NAMALWA (cell line): ENCODE measurements at regions not wholly inside any gene's neighbourhood (a gene's known extent, or its start where the extent isn't known, plus 50 kb on each side); places are given as distances from the start of the nearest gene placed in this dataset.
"Not testable (repeated sequence)": the region's sequence is repeated elsewhere in the genome, so short reads cannot be mapped to it uniquely, and the experiment has no call there.

Source experiments
- DNase-seq: peaks from one replicate; pipeline ENCODE4 v3.0.0-alpha.2; 2015; ENCODE audit warnings: low spot score

- DNase-seq = no peak
Measured at GRCh38 chr18:47409519-47409918, 158.1 kb upstream of the SKOR2 start.

- DNase-seq = no peak
Measured at GRCh38 chr18:47407736-47408135, 156.3 kb upstream of the SKOR2 start.

DNA sequence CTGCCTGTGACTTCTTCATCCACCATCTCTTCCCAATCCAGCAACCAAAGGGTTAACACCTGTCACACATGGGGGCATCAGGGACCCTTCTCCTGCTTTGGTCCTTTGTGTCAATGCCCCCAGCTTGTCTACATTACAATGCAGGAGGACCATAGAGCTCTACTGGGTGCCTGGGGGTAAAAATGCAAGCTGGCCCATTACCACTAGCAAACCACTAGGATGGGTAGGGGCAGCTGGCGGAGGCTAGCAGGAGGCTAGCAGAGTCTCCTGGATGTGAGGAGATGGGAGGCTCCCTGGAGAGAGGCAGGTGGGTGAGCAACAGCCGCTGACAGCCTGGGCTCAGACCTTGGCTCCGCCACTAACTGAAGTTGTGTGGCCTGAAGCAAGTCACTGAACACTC lies 153.4 kb upstream of the SKOR2 start:
- no peak for DNase-seq

- DNase-seq = no peak
Measured at GRCh38 chr18:47403949-47404348, 152.5 kb upstream of the SKOR2 start.

GRCh38 chr18:47403317-47403716 lies 151.9 kb upstream of the SKOR2 start:
- no peak for DNase-seq

DNA sequence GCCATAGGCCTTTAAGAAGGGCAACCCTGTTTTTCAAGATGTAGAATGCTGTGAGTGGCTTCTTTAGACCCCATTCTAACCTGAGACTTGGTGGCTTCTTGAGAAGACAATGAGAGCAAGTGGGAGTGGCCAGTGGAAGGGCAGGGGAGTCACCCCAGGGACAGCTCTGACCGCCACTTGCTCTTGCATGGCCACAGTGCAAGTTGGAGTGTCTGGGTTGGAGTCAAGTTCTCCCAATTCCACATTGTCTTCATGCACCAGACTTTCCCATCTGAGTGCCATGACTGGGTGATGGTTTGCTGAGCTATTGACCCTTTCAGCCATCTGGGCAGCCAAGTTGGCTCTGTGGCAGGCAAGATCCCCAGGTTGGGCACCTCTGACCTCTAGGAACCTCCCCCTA lies 148.0 kb upstream of the SKOR2 start:
- DNase-seq = no peak

GRCh38 chr18:47397671-47398319 lies 146.3 kb upstream of the SKOR2 start:
- DNase-seq = peak; percentile 67

GRCh38 chr18:47391665-47392064 lies 140.2 kb upstream of the SKOR2 start:
- DNase-seq = no peak

DNA sequence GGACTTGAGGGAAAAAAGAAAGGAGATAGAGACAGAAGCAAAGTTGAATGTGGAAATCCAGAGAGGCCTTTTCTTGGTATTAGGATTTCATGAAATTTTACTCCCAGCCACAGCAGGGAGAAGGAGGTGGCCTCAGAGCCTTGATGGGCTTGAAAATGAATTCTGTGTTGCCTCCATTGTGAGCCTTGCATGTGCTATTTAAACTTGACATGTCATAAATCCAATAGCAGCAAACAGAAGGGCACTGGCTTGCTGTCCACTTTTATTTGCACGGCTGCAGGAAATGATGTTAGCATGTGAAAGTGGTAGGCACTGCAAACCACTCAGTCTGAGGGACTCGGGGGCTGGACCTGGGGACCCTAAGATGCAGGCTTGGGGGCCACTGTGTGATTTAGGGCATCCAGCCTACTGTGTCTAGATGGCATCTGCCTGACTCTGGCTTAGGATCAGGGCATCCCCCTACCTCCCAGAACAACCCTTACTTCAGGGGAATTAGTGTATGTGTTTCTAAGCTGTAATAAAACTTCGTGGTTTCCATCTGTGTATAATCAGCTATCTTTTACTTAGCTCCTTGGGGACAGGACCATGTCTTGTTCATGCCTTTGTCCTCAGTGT lies 139.1 kb upstream of the SKOR2 start:
- DNase-seq = no peak

DNA sequence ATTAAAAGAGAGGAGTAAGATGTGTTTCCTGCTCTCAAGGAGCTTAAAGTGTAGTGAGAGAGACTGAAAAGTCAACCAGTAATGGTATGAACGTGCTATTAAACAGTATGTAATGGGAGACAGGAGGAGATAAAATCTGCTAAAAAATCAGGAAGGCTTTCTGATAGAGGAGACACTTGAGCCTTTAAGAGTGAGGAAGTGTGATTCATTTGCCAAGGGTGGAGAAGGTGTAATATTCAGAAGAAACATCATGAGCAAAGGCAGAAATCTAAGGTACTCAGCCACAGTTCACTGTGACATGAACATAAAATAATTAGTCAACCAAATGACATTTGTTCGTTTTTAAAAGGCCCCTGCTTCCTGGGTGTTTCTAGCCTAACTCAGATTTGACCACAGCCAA lies 137.8 kb upstream of the SKOR2 start:
- DNase-seq = no peak

DNA sequence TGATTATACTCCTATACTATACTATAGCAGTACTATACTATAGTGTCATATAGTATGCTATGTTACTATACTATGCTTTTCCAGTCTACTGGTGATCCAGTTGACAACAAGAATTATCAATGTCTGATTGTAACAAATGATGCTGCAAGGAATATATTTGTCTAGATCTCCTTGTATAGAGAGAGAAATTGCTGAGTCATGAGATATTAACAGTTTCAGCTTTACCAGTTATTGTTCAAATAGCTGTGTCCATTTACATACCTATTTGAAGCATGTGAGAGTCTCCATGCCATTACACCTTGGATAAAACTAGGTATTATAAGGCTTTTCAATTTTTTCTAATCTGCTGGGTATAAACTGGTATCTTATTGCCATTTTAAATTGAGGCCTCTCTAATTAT lies 136.4 kb upstream of the SKOR2 start:
- no peak for DNase-seq

DNA sequence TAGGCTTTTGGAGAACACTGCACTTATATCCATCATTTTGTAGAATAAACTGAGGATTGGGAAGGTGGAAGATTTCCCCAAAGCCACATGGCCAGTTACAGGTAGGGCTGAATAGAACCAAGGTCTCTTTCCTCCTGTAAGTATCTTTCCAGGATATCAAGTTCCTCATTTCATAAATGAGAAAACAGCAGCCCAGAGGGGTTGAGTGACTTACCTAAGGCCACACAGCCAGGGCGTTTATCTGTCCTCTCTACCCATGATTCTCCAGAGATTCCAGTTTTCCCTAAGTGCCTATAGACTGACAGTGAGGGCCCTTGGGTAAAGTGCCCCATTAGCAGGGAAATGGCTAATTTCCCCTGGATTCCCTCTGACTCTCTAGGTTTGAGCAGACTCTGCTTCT lies 132.3 kb upstream of the SKOR2 start:
- no peak for DNase-seq

DNA sequence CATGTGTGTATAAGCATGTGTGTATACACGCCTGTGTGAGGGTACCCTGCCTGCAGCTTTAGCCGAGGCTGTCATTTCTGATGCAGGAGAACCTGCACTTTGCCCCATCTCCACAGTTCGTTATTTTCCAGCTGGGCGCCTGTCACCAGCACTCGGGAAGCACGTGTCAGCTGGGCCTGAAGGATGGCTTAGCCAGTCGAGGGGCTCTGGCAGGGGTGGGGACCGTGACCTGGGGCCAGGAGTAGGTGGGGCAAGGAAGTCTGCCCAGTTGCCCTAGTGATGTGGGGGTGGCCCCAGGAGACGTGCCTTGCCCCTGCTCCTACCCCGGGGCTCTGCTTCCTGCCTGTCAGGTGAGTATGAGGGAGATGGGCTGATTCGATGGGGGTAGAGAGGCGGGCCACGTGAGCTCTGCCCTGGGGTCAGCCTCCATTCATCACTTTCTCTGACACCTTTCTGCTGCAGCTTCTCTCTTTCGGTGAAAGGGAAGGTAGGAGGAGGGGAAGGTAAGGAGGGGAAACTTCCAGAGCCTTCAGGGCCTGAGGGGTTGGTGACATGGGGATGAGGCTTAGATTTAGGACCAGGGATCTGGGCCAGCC lies 130.6 kb upstream of the SKOR2 start:
- no peak for DNase-seq

GRCh38 chr18:47380153-47380552 lies 128.7 kb upstream of the SKOR2 start:
- DNase-seq = no peak

- DNase-seq = no peak
Measured at GRCh38 chr18:47373465-47373864, 122.0 kb upstream of the SKOR2 start.

DNA sequence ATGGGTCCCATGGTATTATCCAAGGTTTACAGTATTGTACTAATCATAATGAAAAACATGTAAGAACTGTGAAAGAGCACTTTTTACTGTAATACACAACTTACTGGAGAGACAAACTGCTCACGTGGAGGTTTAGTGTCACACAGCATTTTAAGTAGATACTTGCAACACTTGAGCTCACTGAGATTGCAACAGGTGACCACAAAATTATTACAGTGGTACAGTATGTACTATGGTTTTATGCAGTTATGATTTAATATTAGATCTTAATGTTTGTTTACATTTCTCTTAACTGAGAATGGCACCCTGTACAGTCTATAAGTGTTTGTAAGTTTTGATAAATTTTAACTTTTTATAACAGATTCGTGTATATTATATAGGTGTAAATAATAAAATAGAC lies 118.6 kb upstream of the SKOR2 start:
- DNase-seq = no peak

DNA sequence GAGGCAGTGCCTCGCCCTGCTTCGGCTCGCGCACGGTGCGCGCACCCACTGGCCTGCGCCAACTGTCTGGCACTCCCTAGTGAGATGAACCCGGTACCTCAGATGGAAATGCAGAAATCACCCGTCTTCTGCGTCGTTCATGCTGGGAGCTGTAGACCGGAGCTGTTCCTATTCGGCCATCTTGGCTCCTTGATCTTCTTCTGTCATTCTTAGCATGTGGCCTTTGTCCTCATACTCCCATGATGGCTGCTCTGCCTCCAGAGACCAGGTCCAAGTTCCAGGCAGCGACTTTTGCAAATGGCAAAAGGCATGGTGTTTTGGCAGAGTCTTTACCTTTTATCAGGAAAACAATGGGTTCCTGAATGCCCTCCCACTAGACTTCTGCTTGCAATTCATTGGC lies 102.6 kb upstream of the SKOR2 start:
- DNase-seq = not testable (repeated sequence)

DNA sequence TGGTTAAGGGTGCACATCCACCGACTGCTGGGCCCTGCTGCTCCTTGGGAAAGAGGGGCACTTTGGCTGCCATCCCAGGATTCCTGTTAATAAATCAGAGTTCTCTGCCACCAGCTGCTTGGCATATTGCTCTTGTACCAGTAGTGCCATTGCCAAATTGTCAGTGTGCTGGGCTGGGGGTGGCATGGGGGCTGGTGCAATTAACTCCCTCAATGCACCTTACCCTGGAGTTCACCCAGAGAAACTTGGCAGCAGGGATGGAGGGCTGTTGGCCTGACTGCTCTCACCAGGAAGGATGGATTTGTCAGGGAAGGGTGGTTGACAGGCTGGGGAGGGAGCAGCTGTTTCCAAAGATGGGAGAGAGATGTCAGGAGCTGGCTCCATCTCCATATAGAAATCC lies 94.6 kb upstream of the SKOR2 start:
- no peak for DNase-seq

DNA sequence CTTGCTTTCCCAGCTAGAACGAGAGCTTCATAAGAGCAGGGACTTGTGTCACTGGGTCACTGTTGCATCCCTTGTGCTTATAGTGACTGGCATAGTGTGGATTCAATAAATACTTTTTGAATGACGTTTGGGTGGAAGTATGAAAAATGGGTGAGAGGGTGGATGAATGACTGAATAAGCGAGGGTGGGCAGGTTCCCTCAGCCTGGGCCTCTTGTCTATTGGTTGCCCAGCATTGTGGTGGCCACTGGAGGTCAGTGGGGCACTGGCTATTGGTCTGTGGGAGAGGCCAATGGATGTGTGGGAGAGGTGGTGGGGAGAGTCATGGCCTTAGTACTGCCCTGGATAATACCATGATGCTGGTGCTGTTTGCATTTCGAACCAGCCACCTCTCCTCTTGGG lies 93.8 kb upstream of the SKOR2 start:
- DNase-seq = no peak

- DNase-seq = no peak
Measured at GRCh38 chr18:47343291-47343690, 91.8 kb upstream of the SKOR2 start.

DNA sequence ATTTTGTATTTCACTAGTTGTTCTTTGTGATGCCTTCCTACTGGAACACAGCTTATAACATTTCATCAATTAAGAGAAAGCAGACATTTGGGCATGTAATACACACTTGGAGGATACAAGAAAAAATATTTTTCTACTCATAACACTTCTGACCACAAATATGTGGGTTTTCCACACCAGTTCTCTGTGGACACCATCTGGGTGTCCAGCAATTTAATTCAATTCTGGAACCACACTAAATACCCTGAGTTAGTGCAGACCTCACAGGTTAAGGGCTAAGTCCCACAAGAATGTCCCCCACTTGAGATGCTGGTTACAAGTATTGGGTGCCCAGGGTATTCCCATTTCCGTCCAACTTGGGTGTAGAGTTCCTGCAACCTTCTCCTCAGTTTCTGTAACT lies 91.1 kb upstream of the SKOR2 start:
- no peak for DNase-seq

DNA sequence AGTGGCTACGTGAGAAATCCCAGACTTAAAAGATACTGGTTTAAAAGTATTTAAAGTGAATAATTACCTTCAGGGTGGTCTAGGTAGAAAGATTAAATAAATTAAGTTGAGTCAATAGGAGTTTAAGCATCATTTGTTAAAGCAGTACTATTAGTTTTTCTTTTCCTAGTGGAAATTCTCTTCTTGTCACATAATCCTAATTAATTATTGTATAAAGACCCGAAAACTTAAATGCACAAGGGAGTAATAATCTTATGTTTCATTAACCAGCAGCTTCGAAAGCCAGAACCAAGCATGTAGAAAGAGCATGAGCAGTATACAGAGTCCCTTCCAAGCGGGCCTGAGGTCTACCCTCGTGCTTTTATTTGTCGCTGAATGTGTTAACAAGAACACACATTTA lies 90.2 kb upstream of the SKOR2 start:
- DNase-seq = no peak

GRCh38 chr18:47334966-47335365 lies 83.5 kb upstream of the SKOR2 start:
- no peak for DNase-seq
